Hematopoietic multipotent progenitor cell treated with erythropoietin and hydrocortisone succinate and interleukin-3 and kit ligand, for 8 days (in vitro differentiated cells): ENCODE measurements at regions not wholly inside any gene's neighbourhood (a gene's known extent, or its start where the extent isn't known, plus 50 kb on each side); places are given as distances from the start of the nearest gene placed in this dataset.

Experiments
- DNase-seq: peaks from one replicate; pipeline ENCODE4 v3.0.0-alpha.2; 2015

DNA sequence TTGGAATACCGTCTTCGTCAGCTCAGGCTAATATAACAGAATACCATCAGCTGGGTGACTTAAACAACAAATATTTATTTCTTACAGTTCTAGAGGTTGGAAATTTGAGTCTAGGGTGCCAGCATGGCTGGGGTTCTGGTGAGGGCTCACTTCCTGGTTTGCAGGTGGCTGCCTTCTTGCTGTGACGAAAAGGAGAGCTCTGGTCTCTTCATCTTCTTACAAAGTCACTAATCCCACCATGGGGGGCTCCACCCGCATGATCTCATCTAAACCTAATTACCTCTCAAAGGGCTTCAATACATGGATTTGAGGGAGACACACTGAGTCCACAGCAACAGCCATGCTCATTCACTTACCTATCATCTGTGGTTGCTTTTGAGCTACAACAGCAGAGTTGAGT is 78.3 kb downstream of the PSMG1 start:
- no peak for DNase-seq

DNA sequence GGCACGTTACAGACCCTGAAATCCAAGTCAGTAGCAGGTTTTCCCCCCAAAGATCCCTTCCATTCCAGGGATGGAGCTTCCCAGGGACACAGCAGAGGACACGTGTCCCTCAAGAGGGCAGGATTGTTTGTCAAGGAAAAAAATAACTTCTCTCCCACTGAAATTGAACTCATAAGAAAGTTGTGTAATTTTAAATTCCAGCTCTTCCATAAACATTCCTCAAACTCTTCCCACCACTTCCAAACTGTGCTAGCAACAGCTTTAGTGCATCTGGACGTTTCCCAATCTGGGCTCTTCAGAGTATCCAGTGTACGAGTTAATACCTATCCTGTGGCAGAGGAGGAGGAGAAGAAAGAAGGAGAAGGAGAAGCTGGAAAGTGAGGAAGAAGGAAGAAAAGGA is 79.6 kb downstream of the PSMG1 start:
- DNase-seq, result no peak

DNA sequence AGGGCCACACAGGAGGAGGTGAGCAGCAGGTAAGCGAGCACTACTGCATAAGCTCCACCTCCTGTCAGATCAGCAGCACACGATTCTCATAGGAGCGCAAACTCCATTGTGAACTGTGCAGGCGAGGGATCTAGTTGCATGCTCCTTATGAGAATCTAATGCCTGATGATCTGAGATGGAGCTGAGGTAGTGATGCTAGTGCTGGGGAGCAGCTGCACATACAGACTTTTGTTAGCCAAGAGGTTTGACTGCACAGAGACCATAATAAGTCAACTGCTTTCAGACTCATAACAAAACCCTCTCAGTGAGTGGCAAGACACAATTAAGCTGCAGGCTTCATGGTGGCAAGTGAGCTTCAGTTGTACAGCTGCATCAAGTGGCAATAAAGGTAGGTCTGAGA is 83.4 kb downstream of the PSMG1 start:
- DNase-seq, result no peak

DNA sequence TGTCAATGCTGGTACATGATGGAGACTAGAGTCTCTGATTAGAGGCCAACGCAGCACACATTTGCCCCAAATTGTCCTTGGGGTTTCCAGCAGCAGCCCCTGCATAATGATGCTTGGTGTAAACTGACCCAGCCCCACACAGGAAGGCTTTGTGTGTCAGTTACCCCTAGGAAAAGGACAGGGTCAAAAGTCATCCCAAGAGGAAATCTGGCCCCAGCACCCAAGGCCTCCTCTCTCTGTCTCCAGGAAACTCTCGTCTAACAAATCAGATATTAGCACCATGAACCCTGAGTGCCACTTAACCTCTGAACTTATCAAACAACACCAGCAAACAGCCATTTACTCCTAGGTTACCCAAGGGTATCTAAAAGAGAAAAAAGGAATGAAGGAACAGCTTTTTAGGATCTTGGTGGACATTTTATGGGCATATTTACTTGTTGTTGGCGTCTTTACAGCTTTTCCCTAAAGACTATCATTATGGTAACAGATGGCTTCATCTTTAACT is 84.5 kb downstream of the PSMG1 start:
- no peak for DNase-seq

DNA sequence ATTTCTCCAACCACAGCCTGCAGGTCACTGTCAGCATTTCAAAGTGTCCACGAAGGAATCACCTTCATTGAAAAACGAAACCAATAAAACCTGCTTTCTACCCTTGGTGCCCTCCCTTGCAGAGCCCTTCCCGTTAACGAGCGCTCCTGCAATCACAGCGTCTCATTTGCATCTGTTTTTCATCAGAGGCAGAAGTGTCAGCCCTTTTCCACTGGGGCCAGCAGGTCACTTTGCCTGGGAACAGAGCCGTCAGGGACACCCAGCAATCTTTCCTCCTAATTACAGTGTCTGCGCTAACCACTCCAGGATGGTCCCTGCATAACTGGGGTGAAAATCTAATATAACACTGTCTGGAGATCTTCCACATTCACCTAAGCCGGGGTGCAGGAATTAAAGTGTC is 85.3 kb downstream of the PSMG1 start:
- DNase-seq, result no peak

DNA sequence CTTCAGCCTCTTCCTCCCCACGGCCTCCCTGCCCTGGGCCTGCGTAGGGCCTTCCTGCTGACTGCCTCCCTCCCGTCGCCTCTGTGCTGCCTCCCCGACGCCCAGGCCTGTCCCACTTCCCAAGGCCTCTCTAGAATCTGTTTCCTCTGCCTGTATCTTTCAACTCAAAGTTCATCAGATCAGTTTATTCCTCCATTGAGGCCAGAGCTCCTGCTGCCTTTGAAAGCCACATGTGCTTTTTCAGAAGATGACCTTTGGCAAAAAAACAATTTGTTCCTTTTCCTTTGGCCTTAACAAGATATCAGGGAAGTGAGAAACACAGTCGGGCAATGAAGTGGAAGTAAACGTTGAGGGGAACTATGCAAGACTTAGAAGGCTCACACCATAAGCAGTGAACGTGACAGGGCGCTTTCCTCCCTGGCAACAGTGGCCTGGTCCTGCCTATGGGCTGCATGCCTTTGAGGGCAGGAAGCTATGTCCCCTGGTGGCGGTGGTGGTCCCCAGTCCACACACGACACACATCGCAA is 85.9 kb downstream of the PSMG1 start:
- no peak for DNase-seq

DNA sequence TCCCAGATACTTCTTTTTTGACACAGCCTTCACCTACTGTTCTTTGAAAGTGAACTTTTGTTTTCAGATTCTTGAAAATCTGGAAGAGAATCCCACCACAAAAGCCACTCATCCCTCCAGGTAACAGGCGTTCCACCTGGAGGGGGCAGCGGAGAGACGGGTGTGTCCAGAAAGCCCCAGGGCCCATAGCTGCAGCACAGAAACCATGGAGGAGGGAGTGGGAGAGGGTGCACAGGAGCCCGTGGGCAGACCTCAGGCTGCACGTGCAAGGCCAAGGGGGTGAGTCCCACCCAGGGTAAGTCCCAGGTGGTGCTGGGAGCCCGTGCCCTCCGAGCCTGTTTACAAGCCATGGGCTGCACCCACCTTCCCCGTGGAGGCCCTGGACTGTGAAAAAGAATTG is 86.5 kb downstream of the PSMG1 start:
- no peak for DNase-seq

DNA sequence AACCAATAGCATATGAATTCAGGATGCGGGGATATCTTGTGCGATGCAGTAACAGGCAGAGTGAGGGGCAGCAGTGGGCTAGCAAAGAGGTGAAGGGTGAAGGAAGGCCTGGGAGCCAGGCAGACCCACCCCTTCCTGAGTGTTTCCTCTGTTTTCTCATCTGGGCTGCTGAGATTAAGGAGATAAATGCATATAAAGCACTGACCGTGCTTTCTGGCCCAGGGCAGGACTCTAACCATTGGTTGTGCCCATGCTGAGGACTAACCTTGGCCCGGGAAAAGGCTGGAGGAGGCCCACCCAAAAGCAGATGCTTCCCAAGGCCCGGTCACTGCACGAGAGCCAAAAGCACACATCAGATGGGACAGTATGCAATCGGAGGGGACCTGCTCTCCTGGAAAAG is 87.6 kb downstream of the PSMG1 start:
- no peak for DNase-seq

DNA sequence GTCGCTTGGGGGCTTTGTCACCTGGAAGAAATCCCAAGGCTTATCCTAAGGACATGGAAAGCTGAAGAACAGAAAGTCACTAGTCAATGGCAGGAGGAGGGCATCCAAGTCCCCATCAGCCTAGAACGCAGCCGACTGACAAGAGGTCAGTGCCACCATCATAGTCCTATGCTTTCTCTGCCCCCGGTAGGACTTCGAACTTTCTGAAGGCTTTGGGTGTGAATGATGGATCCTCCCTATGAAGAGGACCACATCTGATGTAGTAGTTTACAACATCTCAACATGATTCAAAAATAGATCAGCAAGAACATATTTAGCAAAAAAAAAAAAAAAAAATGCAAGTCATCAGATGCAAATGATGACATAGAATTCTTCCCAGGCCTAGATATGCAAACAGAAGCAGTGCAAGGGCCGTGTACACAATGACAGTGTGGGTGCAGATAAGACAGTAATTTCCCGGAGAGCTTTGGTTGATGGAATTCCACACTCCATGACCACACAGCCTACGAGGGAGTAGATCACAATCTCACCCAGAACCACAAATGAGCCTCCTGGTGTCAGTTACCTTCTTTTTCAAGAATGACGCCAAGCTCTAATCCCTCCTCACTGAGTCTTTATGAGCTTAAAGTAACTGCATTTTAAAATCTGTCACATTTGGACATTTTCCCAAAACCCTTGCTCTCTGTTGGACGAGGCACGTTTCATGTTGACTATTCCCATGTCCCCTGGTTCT is 88.2 kb downstream of the PSMG1 start:
- peak; percentile 66 for DNase-seq

DNA sequence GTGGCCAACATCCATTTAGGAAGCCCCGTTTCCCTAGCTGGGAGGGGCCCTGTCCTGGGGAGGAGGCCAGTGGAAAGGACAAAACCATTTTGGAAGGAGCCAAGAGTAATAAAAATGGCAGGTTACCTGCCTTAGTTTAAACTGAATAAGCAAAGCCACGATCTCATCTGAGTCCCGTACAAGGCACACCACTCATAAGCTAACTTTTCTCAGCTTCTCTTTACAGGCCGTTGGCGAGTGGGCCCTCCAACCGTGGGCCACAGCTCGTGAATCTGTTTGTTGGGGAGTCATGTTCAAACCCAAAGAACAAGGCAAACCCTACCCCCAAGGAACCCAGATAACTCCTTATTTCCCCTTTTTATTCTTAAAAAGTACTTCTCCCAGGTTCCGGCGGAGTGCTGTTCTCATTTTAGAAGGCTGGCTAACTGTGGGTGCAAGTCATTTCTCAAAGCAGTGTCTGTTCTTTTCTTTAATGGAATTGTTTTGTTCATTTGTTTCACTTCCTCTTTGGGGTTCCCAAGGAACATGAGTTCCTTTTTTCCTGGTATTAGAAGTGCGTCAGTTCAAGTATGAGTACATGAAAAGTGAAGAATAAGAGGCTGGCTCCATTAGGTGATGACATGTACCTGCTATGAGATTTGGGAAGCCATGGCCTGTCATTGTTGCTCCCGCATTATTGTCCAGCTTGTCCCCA is 89.0 kb downstream of the PSMG1 start:
- peak; percentile 16 for DNase-seq

DNA sequence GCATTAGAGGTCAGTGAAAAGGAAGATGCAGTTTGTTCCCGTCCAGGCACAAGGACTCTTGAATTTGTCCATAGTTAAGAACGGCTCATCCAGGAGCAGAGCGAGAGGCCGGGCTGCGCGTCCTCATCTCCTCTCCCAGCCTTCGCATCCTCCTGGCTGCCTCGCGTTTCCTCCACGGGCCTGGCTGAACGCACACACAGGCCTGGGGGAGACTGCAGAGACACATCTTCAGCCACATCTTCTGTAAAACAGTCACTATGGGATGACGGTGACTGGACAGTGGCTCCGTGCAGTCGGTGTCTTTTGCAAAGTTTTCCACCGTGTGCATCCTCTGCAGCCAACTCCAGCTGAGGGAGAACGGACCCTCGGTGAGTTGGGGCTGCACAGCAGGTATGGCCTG is 89.7 kb downstream of the PSMG1 start:
- DNase-seq, result no peak

DNA sequence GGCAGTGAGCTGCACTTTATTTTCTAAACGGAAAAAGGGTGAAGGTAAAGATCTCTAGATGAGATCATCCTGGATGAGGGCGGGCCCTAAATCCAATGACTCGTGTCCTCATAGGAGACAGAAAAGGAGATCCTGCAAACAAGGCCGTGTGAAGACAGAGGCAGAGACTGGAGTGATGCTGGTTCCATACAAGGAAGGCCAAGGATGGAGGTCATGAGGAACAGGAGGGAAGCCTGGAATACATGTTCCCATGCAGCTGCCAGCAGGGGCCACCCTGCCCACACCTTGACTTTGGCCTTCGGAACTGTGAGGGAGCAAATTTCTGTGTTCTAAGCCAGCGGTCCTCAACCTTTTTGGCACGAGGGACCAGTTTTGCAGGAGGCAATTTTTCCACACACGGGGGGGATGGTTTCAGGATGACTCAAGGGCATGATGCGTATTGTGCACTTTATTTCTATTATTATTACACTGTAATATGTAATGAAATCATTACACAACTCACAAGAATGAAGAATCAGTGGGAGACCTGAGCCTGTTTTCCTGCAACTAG is 94.3 kb downstream of the PSMG1 start:
- DNase-seq, result no peak

DNA sequence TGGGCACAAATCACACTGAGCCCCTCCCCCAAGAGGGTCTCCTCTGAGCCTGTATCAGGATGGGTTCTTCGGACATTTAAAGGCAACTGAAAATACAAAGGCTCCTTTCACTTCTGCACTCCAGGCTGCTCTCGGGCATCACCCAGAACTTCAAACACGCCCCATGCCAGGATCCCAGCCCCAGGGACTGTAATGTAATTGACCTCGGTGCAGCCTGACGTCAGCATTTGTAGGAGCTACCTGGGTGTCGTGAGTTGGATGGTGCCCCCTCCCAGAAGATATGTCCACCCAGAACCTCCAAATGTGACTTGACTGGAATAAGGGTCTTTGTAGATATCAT is 95.2 kb downstream of the PSMG1 start:
- no peak for DNase-seq

DNA sequence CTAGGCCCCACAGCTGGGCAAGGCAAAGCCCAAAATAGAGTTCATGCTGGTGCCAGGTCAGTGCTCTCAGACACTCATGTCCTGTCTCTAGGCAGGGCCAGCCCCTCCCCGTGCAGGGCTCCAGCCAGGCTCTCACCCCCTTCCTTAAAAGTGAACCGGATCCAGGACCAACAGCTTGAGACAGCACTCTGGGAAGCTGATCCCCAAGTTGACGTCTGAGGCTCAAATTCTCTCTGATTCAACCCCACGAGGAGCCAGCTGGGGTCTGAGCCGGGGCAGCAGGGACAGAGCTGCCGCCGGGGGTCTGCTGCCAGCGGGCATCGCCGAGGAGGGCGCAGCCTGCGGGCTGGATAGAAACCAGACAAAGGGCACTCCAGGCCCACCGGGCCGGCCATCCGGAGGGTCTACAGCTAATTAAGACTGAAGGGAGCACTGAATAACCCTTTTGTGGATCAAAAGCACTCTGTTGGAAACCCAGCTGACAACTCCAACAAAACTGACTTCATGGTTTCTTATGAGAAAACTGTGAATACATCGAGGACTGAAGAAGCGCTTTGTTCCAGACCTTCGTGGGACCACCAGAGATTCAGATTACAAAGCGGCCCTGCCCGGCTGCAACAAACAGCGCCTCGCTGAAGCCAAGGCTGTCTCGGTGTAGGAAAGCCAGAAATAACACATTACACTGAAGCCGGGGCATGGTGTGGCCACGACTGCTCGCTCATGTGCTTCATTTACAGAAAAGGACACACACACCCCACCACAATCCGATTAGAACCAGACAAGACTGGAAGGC is 95.8 kb downstream of the PSMG1 start:
- no peak for DNase-seq

DNA sequence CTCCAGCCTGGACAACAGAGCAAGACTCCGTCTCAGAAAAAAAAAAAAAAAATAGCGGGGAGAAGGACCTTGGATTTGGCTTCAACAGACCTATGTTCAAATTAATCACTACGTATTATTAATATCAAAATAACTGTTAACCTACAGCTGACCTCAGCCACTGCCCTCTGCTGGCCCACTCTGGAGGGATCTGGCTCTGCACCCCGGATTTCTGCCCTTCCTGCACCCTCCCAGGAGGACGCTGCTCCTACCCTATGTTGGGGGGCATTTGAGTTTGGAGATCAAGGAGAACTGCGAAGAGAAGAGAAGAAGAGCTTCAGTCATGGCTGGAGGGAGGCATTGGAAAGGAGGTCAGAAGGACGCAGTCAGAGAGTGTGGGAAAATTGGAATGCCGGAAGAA is 96.7 kb downstream of the PSMG1 start:
- DNase-seq, result no peak

DNA sequence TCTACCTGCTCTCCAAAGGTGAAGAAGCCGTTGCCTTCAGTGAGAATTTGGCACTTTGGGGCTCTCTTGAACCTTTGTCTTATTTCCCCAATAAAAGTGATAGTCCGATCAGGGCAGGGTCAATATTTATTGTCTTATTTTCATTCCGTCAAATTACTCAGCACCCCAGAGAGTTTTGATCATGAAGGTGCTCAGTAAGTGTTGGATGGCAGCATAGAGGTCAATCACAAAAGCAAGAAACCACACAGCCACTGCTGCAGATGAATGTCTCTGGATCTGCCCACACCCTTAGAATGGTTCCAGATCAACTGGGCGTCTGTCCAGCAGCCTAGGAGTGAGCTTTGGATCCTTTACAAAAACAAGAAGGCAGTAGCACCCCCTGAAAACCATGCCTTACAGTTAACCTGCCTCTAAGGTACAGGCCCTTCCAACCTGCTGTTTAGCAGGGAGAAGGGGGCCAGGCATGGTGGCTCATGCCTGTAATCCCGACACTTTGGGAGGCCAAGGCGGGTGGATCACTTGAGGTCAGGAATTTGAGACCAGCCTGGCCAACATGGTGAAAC is 97.3 kb downstream of the PSMG1 start:
- peak; percentile 48 for DNase-seq

DNA sequence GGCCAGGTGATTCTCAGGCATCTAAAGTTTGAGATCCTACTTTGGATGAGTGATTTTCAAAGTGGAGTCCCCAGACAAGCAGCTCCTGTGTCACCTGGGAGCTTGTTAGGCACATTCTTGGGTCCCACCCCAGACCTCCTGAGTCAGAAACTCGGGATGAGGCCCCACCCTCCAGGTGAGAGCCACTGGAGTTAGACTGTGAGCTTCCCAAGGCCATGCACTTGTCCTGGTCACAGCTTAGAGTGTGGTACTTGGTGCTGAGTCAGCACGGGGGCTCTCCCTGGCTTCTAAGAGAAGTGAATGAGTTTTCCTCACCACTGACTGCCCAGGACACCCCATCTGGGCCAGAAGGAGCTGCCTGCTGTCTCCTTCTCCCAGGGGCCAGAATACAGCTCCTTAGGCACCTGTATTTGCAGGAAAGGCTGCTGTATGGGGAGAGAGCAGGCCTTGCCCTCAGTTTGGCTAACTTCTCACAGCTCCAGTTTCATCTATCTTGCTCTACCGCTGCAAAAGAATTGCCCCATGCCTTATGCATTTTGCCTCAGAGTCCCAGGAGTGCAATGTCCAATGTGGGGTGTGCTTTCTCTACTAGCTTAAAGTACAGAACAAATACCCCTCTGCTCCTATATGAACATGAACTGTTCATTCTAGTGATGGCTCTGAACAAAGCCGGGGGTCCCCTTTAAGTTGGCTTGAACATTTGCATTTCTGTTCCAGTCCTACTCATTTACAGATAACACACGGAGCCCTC is 98.1 kb downstream of the PSMG1 start:
- DNase-seq, result no peak

DNA sequence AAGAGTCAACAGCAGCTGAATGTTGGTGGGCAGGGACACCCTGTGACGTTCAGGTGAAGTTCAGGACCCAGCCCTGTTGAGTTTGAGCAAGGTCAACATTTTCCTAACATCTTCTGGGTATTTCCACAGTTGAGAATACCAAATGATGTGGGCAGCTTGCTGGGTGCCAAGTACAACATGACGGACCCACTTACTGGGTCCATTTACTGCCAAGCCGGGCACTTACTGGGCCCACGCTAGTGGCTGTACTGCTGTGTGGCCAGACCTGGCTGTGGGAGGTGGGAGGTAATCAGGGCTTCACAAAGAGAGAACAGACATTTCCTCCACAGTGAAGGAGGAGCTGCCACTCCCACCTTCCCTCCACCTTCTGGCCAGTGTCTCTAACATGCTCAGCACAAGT is 99.2 kb downstream of the PSMG1 start:
- no peak for DNase-seq

DNA sequence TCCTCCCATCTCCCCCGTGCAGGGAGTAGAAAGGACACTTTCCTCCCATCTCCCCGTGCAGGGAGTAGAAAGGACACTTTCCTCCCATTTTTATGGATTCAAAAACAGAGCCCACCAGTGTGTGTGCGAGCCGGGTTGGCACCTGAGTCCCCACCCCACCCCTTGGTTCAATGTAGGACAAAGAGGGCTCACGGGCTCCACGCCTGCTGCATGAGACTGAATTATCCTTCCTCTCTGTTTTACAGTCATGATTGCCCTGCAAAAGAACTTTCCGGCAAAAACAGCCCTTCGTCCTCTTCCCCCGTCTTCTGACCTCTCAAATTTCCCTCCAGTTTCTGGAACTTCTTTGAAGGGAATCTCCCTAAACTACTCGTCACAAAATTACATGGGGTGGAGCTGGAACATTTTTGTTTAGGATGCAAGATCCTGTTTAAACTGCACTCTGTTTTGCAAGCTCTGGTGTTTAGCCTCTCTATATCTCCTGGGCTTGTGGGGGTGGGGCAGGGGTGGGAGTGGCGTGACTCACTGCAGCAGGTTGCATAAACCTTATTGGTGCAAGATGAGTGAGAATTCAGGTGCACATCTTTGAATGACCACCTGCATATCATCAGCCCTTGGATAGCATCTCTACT is 99.8 kb downstream of the PSMG1 start:
- DNase-seq, result no peak

DNA sequence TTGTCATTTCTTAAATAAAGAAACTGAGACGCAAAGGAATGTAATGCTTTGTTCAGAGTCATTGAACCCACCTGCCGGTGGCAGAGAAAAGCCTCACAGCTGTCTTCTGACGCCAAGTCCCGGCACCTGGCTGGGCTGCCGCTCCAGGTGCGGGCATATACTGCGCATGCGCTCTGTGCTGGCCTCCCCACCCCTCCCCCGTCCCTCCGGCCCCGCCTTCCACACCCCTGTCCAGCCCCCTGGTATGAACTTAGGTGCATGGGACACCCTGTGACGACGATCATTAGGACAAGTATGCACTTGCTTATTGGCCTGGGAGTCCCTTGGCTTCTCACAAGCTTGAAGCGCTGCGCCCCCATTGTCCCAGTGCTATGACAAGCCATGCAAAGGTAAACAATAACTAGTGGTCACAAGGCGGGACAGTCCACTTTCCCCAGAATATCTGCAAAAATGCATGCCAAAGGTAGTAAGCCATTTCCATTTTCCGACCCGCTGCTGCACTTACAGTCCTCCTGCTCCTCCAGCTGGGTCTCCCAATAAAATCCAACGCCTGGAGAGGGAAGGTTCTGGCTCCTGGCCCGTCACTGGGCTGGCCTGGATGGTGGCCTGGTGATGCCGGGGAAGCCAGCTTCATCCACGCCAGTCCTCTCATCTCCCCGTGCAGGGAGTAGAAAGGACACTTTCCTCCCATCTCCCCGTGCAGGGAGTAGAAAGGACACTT is 100.4 kb downstream of the PSMG1 start:
- no peak for DNase-seq

DNA sequence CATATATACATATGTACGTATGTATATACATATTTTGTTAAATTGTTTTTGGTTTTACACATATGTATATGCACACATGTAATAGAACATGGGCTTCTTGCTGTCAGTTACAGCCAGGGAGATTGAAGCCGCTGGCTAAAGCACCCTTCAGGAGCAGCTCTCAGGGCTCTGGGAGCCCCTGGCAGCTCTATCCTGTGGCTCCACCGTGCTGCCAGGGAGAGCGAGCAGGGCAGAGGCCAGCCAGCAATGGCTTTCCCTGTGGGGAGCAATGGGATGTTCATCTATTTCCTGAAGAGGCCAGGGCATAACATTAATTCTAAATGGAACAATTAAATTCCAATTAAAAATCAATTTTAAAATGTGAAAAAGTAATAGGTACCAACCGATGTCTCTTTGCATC is 102.9 kb downstream of the PSMG1 start:
- DNase-seq, result no peak
